Heart left ventricle (tissue), 16 donors: ENCODE measurements at regions not wholly inside any gene's neighbourhood (a gene's known extent, or its start where the extent isn't known, plus 50 kb on each side); places are given as distances from the start of the nearest gene placed in this dataset.
"Not testable (repeated sequence)": the region's sequence is repeated elsewhere in the genome, so short reads cannot be mapped to it uniquely, and the experiment has no call there.

Experiments
- ATAC-seq, 4 donors: fragments of 200-7000 bp; cut with Tn5 transposase; one replicate each; pipeline ENCODE4 v1.9.1; 2020 to 2022; ENCODE audit warnings: moderate library complexity in 4 of 4, mild to moderate bottlenecking in 3 of 4, moderate number of reproducible peaks in 1 of 4
- DNase-seq, 5 donors: peaks; one replicate each; pipeline ENCODE4 v3.0.0-alpha.2; 2020
- H3K27ac ChIP-seq, 12 donors: fragments of 200-600 bp; sonication (generic) in 4 of 12; one replicate each; pipeline versions ENCODE4 v1.5.0 to v1.8.0; 2016 to 2022; ENCODE audit warnings: mild to moderate bottlenecking in 2 of 12
- H3K27me3 ChIP-seq, 9 donors: fragments of 200-600 bp; sonication (generic) in 2 of 9; one replicate each; pipeline versions ENCODE4 v1.5.1 to v1.8.0; 2016 to 2022; ENCODE audit warnings: mild to moderate bottlenecking in 3 of 9
- H3K36me3 ChIP-seq, 9 donors: fragments of 200-600 bp; sonication (generic) in 2 of 9; one replicate each; pipeline versions ENCODE4 v1.5.0 to v1.8.0; 2018 to 2022; ENCODE audit warnings: mild to moderate bottlenecking in 2 of 9
- H3K4me1 ChIP-seq, 12 donors: fragments of 200-600 bp; sonication (generic) in 4 of 12; one replicate each; pipeline versions ENCODE4 v1.5.0 to v1.8.0; 2016 to 2022; ENCODE audit warnings: mild to moderate bottlenecking in 3 of 12
- H3K4me3 ChIP-seq, 12 donors: fragments of 200-600 bp; sonication (generic) in 4 of 12; one replicate each; pipeline versions ENCODE4 v1.5.0 to v1.8.0; 2017 to 2022; ENCODE audit warnings: mild to moderate bottlenecking in 9 of 12, moderate library complexity in 4 of 12
- H3K9me3 ChIP-seq, 12 donors: fragments of 200-600 bp; sonication (generic) in 4 of 12; one replicate each; pipeline versions ENCODE4 v1.5.0 to v1.8.0; 2016 to 2022; ENCODE audit warnings: mild to moderate bottlenecking in 1 of 12
- POLR2A ChIP-seq, 2 donors: fragments of 450-650 bp; IDR thresholded peaks; one replicate each; pipeline ENCODE4 v1.6.1; 2017; ENCODE audit warnings: antibody characterized with exemption in 2 of 2, mild to moderate bottlenecking in 2 of 2, moderate library complexity in 2 of 2
- WGBS, 4 donors: extraction: QIAGEN DNeasy Blood & Tissue Kit in 2 of 4; methylation state at CpG; one replicate each; pipeline versions ENCODE4 v1.1.5 to v1.1.7; 2013 to 2018; 5-methylcytosine and 5-hydroxymethylcytosine counted together
- intact Hi-C, 10 donors: fragments of 100-400 bp; cut with DNase I; formaldehyde crosslinking; loops; one replicate each; pipeline versions ENCODE4 v1.11.1 to v1.14.2; 2022
- TF ChIP-seq, protein P1 (sequence below), 12 donors: fragments of 200-600 bp; sonication (generic) in 4 of 12; IDR thresholded peaks; one replicate each; pipeline versions ENCODE4 v1.5.0 to v1.8.0; 2018 to 2022; ENCODE audit warnings: antibody characterized with exemption in 12 of 12, mild to moderate bottlenecking in 5 of 12
- donor health status: ischemic (EF 13 %, LVEDD 7.1; RV severe dilation, severe dysfunction).
- donor health status: healthy with polysubstance abuse.
- donor health status: DM: no; HTN: yes; CAD: no.
- donor health status: DM: no; HTN: no; CAD: no.
- donor health status: ischemic (EF 25% LVEDD 6.9; RV normal size, moderate dysfunction).
- donor health status: ischemic (EF 25% LVEDD 5.7; RV mildly dilated, moderate dysfunction).
- donor health status: healthy.
- donor health status: DM: yes; HTN: yes; CAD: no.
- donor health status: ischemic (EF 35%, LVEDD 5.7; RV mildly dilated, moderate dysfunction).
- donor health status: nonischemic (EF 11% LVEDD 7.7; RV severe dilation, severe dysfunction).
- donor health status: DM: yes; HTN: yes; CAD: no.
- donor health status: PGD.
- donor health status: ischemic (EF 29% LVEDD 5.4; RV normal size, mild dysfunction).
- donor health status: nonischemic (EF 23%, LVEDD 6.1; RV moderate dilation, normal function).

DNA sequence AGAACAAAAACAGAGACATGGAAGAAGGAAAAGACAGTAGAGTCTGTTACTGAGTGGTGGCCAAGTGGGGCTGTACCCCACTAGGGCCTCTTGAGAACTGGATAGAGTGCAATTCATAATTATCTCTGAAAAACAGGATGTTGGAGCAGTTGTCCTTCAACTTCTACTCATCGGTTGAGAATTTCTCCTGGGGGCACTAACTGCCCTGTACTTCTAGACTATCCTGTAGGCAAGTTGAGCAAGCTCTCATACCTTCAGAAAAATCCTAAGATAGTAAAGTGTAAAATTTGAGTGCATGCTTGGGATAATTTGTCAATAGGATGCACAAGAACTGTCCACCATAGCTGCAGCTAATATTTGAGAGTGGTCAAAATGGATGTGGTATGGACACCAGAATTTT, 179.7 kb upstream of the CNKSR2 start:
- Histone ChIP-seq H3K36me3 (no peaks in the 10 kb centered on the region), H3K27ac (no peak overlapping the region)
- WGBS, 4 donors: 50 to 80% (median 62%) methylated on average over 1 of the region's 1 CpG

DNA sequence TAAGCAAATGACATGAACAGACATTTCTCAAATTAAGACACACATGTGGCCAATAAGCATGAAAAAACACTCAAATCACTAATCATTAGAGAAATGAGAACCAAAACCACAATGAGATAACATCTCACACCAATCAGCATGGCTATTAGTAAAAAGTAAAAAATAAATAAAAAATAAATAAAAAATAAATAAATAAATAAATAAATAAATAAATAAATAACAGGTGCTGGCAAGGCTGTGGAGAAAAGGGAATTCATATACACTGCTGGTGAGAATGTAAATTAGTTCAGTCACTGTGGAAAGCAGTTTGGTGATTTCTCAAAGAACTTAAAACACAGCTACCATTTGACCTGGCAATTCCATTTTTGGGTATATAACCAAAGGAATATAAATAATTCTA, 167.1 kb upstream of the CNKSR2 start:
- ATAC-seq: no peak
- peaks cover 0 to 13% (median 0%) of the 10 kb centered on the region in 12 donors for H3K9me3 ChIP-seq
- no peak for DNase-seq
- intact Hi-C loops: no loop called here
- no peaks in the 10 kb centered on the region for H3K27me3 ChIP-seq
- no peaks in the 10 kb centered on the region for H3K36me3 ChIP-seq
- H3K4me1 ChIP-seq: no peaks in the 10 kb centered on the region
- TF ChIP-seq, protein P1, sequence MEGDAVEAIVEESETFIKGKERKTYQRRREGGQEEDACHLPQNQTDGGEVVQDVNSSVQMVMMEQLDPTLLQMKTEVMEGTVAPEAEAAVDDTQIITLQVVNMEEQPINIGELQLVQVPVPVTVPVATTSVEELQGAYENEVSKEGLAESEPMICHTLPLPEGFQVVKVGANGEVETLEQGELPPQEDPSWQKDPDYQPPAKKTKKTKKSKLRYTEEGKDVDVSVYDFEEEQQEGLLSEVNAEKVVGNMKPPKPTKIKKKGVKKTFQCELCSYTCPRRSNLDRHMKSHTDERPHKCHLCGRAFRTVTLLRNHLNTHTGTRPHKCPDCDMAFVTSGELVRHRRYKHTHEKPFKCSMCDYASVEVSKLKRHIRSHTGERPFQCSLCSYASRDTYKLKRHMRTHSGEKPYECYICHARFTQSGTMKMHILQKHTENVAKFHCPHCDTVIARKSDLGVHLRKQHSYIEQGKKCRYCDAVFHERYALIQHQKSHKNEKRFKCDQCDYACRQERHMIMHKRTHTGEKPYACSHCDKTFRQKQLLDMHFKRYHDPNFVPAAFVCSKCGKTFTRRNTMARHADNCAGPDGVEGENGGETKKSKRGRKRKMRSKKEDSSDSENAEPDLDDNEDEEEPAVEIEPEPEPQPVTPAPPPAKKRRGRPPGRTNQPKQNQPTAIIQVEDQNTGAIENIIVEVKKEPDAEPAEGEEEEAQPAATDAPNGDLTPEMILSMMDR (IDR thresholded peaks at IDR 0.05): no peak
- no peak for TF ChIP-seq POLR2A (IDR thresholded peaks at IDR 0.05)
- H3K4me3 ChIP-seq: no peak overlapping the region
- H3K27ac ChIP-seq: no peak overlapping the region

More for the DNA sequence above, 179.7 kb upstream of the CNKSR2 start:
- no peak for TF ChIP-seq POLR2A (IDR thresholded peaks at IDR 0.05)
- TF ChIP-seq, protein P1 (IDR thresholded peaks at IDR 0.05): no peak
- ATAC-seq: no peak
- no peak for DNase-seq
- Histone ChIP-seq H3K4me1 (no peaks in the 10 kb centered on the region), H3K4me3 (no peak overlapping the region), H3K9me3 (peaks cover 0 to 12% (median 0%) of the 10 kb centered on the region in 12 donors), H3K27me3 (no peaks in the 10 kb centered on the region)
- intact Hi-C loops: no loop called here

DNA sequence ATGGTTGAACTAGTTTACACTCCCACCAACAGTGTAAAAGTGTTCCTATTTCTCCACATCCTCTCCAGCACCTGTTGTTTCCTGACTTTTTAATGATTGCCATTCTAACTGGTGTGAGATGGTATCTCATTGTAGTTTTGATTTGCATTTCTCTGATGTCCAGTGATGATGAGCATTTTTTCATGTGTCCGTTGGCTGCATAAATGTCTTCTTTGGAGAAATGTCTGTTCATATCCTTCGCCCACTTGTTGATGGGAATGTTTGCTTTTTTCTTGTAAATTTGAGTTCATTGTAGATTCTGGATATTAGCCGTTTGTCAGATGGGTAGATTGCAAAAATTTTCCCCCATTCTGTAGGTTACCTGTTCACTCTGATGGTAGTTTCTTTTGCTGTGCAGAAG, 155.0 kb upstream of the CNKSR2 start:
- H3K4me3 ChIP-seq, H3K27me3 ChIP-seq, DNase-seq, H3K4me1 ChIP-seq, ATAC-seq, H3K27ac ChIP-seq, H3K36me3 ChIP-seq, intact Hi-C loops: not testable (repeated sequence)
- 61 to 84% (median 73%) methylated on average over 3 of the region's 3 CpGs for WGBS, 4 donors
- peaks cover 0 to 17% (median 0%) of the 10 kb centered on the region in 12 donors for H3K9me3 ChIP-seq

DNA sequence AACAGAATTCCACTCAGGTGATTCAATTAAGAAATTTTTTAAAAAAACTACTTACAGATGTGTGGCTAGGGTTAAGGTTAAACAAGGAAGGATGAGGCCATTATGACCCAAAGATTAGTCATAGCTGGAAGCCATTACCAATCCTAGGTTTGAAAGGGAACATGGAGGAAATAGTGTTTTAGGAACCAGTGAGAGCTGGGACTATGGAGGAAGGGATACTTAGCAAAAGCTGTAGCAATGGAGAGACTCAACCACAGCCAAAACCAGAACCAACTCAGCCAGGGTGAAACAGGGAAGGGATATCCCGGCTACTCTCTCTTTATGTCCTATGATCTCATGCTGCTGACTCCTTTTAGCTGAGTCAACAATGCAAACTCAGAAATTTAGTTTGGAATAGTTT, 148.6 kb upstream of the CNKSR2 start:
- Histone ChIP-seq H3K9me3 (peaks cover 0 to 2% (median 0%) of the 10 kb centered on the region in 12 donors), H3K27ac (no peak overlapping the region), H3K36me3 (no peaks in the 10 kb centered on the region), H3K27me3 (no peaks in the 10 kb centered on the region), H3K4me1 (no peaks in the 10 kb centered on the region), H3K4me3 (no peak overlapping the region)
- intact Hi-C loops: no loop called here
- ATAC-seq (no peak), DNase-seq (no peak)
- 44 to 79% (median 75%) methylated on average over 1 of the region's 1 CpG for WGBS, 4 donors
- TF ChIP-seq, protein P1 (IDR thresholded peaks at IDR 0.05): no peak
- TF ChIP-seq POLR2A (IDR thresholded peaks at IDR 0.05): no peak

DNA sequence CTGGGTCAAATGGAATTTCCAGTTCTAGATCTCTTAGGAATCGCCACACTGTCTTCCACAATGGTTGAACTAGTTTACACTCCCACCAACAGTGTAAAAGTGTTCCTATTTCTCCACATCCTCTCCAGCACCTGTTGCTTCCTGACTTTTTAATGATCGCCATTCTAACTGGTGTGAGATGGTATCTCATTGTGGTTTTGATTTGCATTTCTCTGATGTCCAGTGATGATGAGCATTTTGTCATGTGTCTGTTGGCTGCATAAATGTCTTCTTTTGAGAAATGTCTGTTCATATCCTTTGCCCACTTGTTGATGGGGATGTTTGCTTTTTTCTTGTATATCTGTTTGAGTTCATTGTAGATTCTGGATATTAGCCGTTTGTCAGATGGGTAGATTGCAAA, 145.2 kb upstream of the CNKSR2 start:
- intact Hi-C loops, ATAC-seq, DNase-seq, H3K27ac ChIP-seq, H3K27me3 ChIP-seq, H3K36me3 ChIP-seq, H3K4me3 ChIP-seq, H3K4me1 ChIP-seq: not testable (repeated sequence)
- 80 to 84% (median 82%) methylated on average over 3 of the region's 3 CpGs for WGBS, 4 donors
- H3K9me3 ChIP-seq: peaks cover 0 to 12% (median 0%) of the 10 kb centered on the region in 12 donors
